GM18526 (cell line): ENCODE measurements at regions not wholly inside any gene's neighbourhood (a gene's known extent, or its start where the extent isn't known, plus 50 kb on each side); places are given as distances from the start of the nearest gene placed in this dataset.

Experiments used
- POLR2A ChIP-seq: IDR thresholded peaks from 3 replicates; pipeline ENCODE4 v1.6.1; 2011; ENCODE audit not compliant: insufficient read length; ENCODE audit errors: extremely low read depth

GRCh38 chr17:81345228-81346089 lies 49.8 kb upstream of the BAHCC1 start:
- TF ChIP-seq POLR2A = peak; percentile 27
